WTC11 (cell line): ENCODE measurements at regions not wholly inside any gene's neighbourhood (a gene's known extent, or its start where the extent isn't known, plus 50 kb on each side); places are given as distances from the start of the nearest gene placed in this dataset.

Experiments
- ATAC-seq: fragments of 200-7000 bp; cut with Tn5 transposase; 2 replicates; pipeline ENCODE4 v1.10.0; 2021; ENCODE audit warnings: mild to moderate bottlenecking, moderate library complexity
- CTCF ChIA-PET: fragments of 300-600 bp; sonication (Branson Sonifier 250); formaldehyde crosslinking; loops from one replicate; lab custom pipeline; 2021; ENCODE audit warnings: antibody characterized with exemption; lab: Charles Lee
- POLR2A ChIA-PET: fragments of 350-600 bp; sonication (Branson Sonifier 250); formaldehyde crosslinking; loops from one replicate; lab custom pipeline; 2021; ENCODE audit warnings: antibody characterized with exemption; lab: Charles Lee
- DNase-seq: peaks from one replicate; pipeline ENCODE4 v3.0.0; 2021; ENCODE audit warnings: low spot score
- H3K27ac Mint-ChIP-seq: 2 replicates; pipeline ENCODE4 v1.8.0; 2021; ENCODE audit warnings: mixed read lengths
- H3K27me3 Mint-ChIP-seq: 2 replicates; pipeline ENCODE4 v1.8.0; 2021; ENCODE audit warnings: low read depth, mild to moderate bottlenecking, moderate library complexity, mixed read lengths
- H3K36me3 Mint-ChIP-seq: 2 replicates; pipeline ENCODE4 v1.8.0; 2021; ENCODE audit warnings: mixed read lengths
- H3K4me1 Mint-ChIP-seq: 2 replicates; pipeline ENCODE4 v1.8.0; 2022; ENCODE audit warnings: mixed read lengths
- H3K4me3 Mint-ChIP-seq: 2 replicates; pipeline ENCODE4 v1.8.0; 2021; ENCODE audit warnings: mild to moderate bottlenecking, moderate library complexity, mixed read lengths
- H3K9me3 Mint-ChIP-seq: 2 replicates; pipeline ENCODE4 v1.8.0; 2021; ENCODE audit warnings: mixed read lengths
- AFF4 ChIP-seq: sonication (generic); formaldehyde crosslinking; IDR thresholded peaks from 2 replicates; pipeline ENCODE4 v1.8.1; 2023; ENCODE audit warnings: mild to moderate bottlenecking, missing genetic modification reagents, borderline replicate concordance
- ATF2 ChIP-seq: sonication (generic); formaldehyde crosslinking; IDR thresholded peaks from 2 replicates; pipeline ENCODE4 v1.8.1; 2022; ENCODE audit warnings: low read depth, missing genetic modification reagents, borderline replicate concordance
- ATF6 ChIP-seq: sonication (generic); formaldehyde crosslinking; IDR thresholded peaks from 2 replicates; pipeline ENCODE4 v1.8.1; 2023; ENCODE audit warnings: mild to moderate bottlenecking, missing genetic modification reagents
- E2F4 ChIP-seq: sonication (generic); formaldehyde crosslinking; IDR thresholded peaks from 2 replicates; pipeline ENCODE4 v1.8.1; 2022; ENCODE audit warnings: low read depth, mild to moderate bottlenecking, moderate library complexity, missing genetic modification reagents, borderline replicate concordance
- ESRRA ChIP-seq: sonication (generic); formaldehyde crosslinking; IDR thresholded peaks from 2 replicates; pipeline ENCODE4 v1.8.1; 2022; ENCODE audit warnings: mild to moderate bottlenecking, missing genetic modification reagents, borderline replicate concordance
- HMGXB4 ChIP-seq: sonication (generic); formaldehyde crosslinking; IDR thresholded peaks from 2 replicates; pipeline ENCODE4 v1.8.1; 2023; ENCODE audit warnings: mild to moderate bottlenecking, moderate library complexity, missing genetic modification reagents
- MLX ChIP-seq: sonication (generic); formaldehyde crosslinking; IDR thresholded peaks from 2 replicates; pipeline ENCODE4 v1.8.1; 2023; ENCODE audit warnings: mild to moderate bottlenecking, missing genetic modification reagents, moderate library complexity
- NFE2L1 ChIP-seq: sonication (generic); formaldehyde crosslinking; IDR thresholded peaks from 2 replicates; pipeline ENCODE4 v1.8.1; 2023; ENCODE audit warnings: missing genetic modification reagents
- NFYB ChIP-seq: sonication (generic); formaldehyde crosslinking; conservative IDR thresholded peaks from 2 replicates; pipeline ENCODE4 v1.8.0; 2022; ENCODE audit warnings: low read depth, missing genetic modification reagents
- PRRX2 ChIP-seq: fragments of 250-450 bp; sonication (Bioruptor Pico); IDR thresholded peaks from 2 replicates; pipeline ENCODE4 v1.8.0; 2021; ENCODE audit warnings: mild to moderate bottlenecking
- ZMAT4 ChIP-seq: fragments of 250-450 bp; sonication (Bioruptor Pico); IDR thresholded peaks from 2 replicates; pipeline ENCODE4 v1.9.0; 2021; ENCODE audit warnings: mild to moderate bottlenecking
- ZNF232 ChIP-seq: sonication (generic); formaldehyde crosslinking; IDR thresholded peaks from 2 replicates; pipeline ENCODE4 v1.8.0; 2022; ENCODE audit warnings: mild to moderate bottlenecking, missing genetic modification reagents
- ZNF263 ChIP-seq: sonication (generic); formaldehyde crosslinking; IDR thresholded peaks from 2 replicates; pipeline ENCODE4 v1.8.1; 2022; ENCODE audit warnings: low read depth, mild to moderate bottlenecking, moderate library complexity, missing genetic modification reagents
- ZNF396 ChIP-seq: fragments of 250-450 bp; sonication (Bioruptor Pico); IDR thresholded peaks from 2 replicates; pipeline ENCODE4 v1.8.0; 2021; ENCODE audit warnings: mild to moderate bottlenecking, moderate library complexity, borderline replicate concordance
- ZNF425 ChIP-seq: fragments of 250-450 bp; sonication (Bioruptor Pico); conservative IDR thresholded peaks from 2 replicates; pipeline ENCODE4 v1.9.0; 2021; ENCODE audit warnings: mild to moderate bottlenecking
- ZNF532 ChIP-seq: fragments of 250-450 bp; sonication (Bioruptor Pico); IDR thresholded peaks from 2 replicates; pipeline ENCODE4 v1.9.0; 2021; ENCODE audit warnings: mild to moderate bottlenecking, borderline replicate concordance

- TF ChIP-seq ATF2 (CRISPR knock-in tag) (no peak), ZNF396 (CRISPR knock-in tag) (no peak), PRRX2 (CRISPR knock-in tag) (no peak), ZNF263 (no peak)
- TF ChIP-seq, all 79 proteins: peak for 0
Observed at GRCh38 chr6:15994814-15995459, 133.9 kb upstream of the MYLIP start (continued).

GRCh38 chr6:15993716-15994228 is 135.1 kb upstream of the MYLIP start:
- Mint-ChIP-seq H3K36me3 (no peaks in the 10 kb centered on the region), H3K9me3 (peaks cover 6% of the 10 kb centered on the region), H3K4me1 (peaks cover 27% of the 10 kb centered on the region), H3K27me3 (no peaks in the 10 kb centered on the region; the same call in 1 of the 2 replicates), H3K4me3 (no peak overlapping the region), H3K27ac (no peak overlapping the region)
- ChIA-PET POLR2A (interaction anchor here (1.3 kb wide), 1 partner anchor 232 kb away, joined by 3 read pairs; no protein-coding TSS in a partner anchor), CTCF (no interaction called here)
- DNase-seq (no peak), ATAC-seq (no peak)
- no peak for TF ChIP-seq ZNF532 (CRISPR knock-in tag)
- TF ChIP-seq NFYB (CRISPR knock-in tag) = no peak
- TF ChIP-seq ATF6 (CRISPR knock-in tag) = no peak
- TF ChIP-seq MLX = no peak
- TF ChIP-seq NFE2L1 (CRISPR knock-in tag) = no peak
- no peak for TF ChIP-seq E2F4 (CRISPR knock-in tag)
- TF ChIP-seq AFF4 = no peak
- TF ChIP-seq ZMAT4 = no peak
- no peak for TF ChIP-seq ZNF232 (CRISPR knock-in tag)
- TF ChIP-seq ESRRA = no peak
- TF ChIP-seq HMGXB4 (CRISPR knock-in tag) = no peak
- TF ChIP-seq ZNF425 (CRISPR knock-in tag) = no peak
